Right lobe of liver (tissue), 4 donors: ENCODE measurements at regions not wholly inside any gene's neighbourhood (a gene's known extent, or its start where the extent isn't known, plus 50 kb on each side); places are given as distances from the start of the nearest gene placed in this dataset.

ENCODE experiments used
- CTCF ChIP-seq, 4 donors: fragments of 200-600 bp in 3 of 4; fragments of 450-650 bp in 1 of 4; IDR thresholded peaks; one replicate each; pipeline versions ENCODE4 v1.5.1 to v1.8.0; 2016 to 2022; ENCODE audit warnings: antibody characterized with exemption in 4 of 4, mild to moderate bottlenecking in 2 of 4
- POLR2A ChIP-seq: fragments of 450-650 bp; IDR thresholded peaks from one replicate; pipeline ENCODE4 v1.6.1; 2017; ENCODE audit warnings: antibody characterized with exemption, mild to moderate bottlenecking
- donor health status: DM: no; HTN: no; CAD: no.
- donor health status: DM: no; HTN: no; CAD: no.
- donor health status: DM: no; HTN: yes; CAD: no.

DNA sequence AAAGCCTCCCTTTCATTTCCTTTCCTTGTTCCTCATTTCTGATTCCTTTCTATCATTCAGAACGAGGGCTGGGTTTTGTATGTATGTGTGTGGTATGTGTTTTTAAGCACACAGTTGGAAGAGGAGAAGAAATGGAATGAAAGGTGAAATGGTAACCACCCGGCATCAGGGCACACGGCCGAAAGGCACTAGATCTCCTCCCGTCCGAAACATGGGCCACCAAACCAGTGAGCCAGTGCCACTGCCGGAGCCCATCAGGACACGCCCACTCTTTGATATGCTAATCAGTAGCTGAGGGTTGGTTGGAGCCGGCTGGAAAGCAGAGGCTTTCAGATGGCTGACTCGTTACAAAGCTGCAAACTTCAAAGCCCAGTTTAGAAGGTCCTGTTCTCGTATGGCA is 228.6 kb upstream of the JARID2 start:
- TF ChIP-seq CTCF (IDR thresholded peaks at IDR 0.05): no peak
- TF ChIP-seq POLR2A: no peak
